ENCODE measurements at regions not wholly inside any gene's neighbourhood (a gene's known extent, or its start where the extent isn't known, plus 50 kb on each side); places are given as distances from the start of the nearest gene placed in this dataset.

DNA sequence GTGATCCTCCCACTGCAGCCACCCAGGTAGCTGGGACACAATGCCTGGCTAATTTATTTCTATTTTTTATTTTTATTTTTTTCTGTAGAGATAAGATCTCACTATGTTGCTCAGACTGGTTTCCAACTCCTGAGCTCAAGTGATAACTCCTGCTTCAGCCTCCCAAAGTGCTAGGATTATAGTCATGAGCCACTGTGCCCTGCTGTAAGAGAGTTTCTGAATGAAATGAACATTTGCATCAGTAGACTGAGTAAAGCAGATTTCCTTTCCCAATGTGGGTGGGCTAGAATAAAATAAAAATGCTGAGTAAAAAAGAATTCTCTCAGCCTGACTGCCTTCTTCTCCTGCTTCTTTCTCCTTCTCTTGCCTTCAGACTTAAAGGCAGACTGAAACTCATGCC is 555.4 kb upstream of the PITX2 start:
- ATAC-seq (no peak), DNase-seq (ENCODE audit: extremely low read depth in 1 of 4, low spot score in 3 of 4) (no peak), FAIRE-seq (no peak)
- H3K9me1 ChIP-seq (ENCODE audit: control insufficient read depth, insufficient read depth, low read length) = no peaks in the 10 kb centered on the region
- H3K79me2 ChIP-seq (ENCODE audit: control insufficient read depth, insufficient read depth, low read length) = no peaks in the 10 kb centered on the region
- POLR2A ChIA-PET = no interaction called here
- H3K36me3 ChIP-seq (ENCODE audit: control insufficient read depth, insufficient read depth, low read length) = no peaks in the 10 kb centered on the region
- in situ Hi-C loops (cut with MboI) = no loop called here
- H2AFZ ChIP-seq (ENCODE audit: low read depth, low read length) = no peak overlapping the region
- no peak overlapping the region for H3K27ac ChIP-seq (ENCODE audit: extremely low read depth, low read depth, low read length)
- H3K4me3 ChIP-seq = no peak overlapping the region
- H3K9me3 ChIP-seq (replicated peaks; ENCODE audit: control insufficient read depth, insufficient read depth, low read depth, low read length) = no peaks in the 10 kb centered on the region
- CTCF ChIA-PET (ENCODE audit: low intra/inter-chr PET ratio) = no interaction called here
- TF ChIP-seq SIRT6 (IDR thresholded peaks at IDR 0.05; ENCODE audit: low read depth, low read length) = no peak
- no peak for TF ChIP-seq ZNF3 (CRISPR knock-in tag; IDR thresholded peaks at IDR 0.05)
- TF ChIP-seq TAF9B (IDR thresholded peaks at IDR 0.05; ENCODE audit: partially characterized antibody) = no peak
- TF ChIP-seq ZNF224 (CRISPR knock-in tag; IDR thresholded peaks at IDR 0.05) = no peak
- no peak for TF ChIP-seq PRMT5 (CRISPR knock-in tag; IDR thresholded peaks at IDR 0.05)
- TF ChIP-seq, protein P1, sequence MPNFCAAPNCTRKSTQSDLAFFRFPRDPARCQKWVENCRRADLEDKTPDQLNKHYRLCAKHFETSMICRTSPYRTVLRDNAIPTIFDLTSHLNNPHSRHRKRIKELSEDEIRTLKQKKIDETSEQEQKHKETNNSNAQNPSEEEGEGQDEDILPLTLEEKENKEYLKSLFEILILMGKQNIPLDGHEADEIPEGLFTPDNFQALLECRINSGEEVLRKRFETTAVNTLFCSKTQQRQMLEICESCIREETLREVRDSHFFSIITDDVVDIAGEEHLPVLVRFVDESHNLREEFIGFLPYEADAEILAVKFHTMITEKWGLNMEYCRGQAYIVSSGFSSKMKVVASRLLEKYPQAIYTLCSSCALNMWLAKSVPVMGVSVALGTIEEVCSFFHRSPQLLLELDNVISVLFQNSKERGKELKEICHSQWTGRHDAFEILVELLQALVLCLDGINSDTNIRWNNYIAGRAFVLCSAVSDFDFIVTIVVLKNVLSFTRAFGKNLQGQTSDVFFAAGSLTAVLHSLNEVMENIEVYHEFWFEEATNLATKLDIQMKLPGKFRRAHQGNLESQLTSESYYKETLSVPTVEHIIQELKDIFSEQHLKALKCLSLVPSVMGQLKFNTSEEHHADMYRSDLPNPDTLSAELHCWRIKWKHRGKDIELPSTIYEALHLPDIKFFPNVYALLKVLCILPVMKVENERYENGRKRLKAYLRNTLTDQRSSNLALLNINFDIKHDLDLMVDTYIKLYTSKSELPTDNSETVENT (CRISPR knock-in tag; IDR thresholded peaks at IDR 0.05) = no peak
- TF ChIP-seq, protein P2, sequence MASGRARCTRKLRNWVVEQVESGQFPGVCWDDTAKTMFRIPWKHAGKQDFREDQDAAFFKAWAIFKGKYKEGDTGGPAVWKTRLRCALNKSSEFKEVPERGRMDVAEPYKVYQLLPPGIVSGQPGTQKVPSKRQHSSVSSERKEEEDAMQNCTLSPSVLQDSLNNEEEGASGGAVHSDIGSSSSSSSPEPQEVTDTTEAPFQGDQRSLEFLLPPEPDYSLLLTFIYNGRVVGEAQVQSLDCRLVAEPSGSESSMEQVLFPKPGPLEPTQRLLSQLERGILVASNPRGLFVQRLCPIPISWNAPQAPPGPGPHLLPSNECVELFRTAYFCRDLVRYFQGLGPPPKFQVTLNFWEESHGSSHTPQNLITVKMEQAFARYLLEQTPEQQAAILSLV (tag; IDR thresholded peaks at IDR 0.05) = no peak
- no peak for TF ChIP-seq ZNF197 (CRISPR knock-in tag; IDR thresholded peaks at IDR 0.05; ENCODE audit: low read depth)
- no peak for TF ChIP-seq PHF21A (IDR thresholded peaks at IDR 0.05; ENCODE audit: borderline replicate concordance, low read depth)
- TF ChIP-seq ZNF444 (CRISPR knock-in tag; IDR thresholded peaks at IDR 0.05) = no peak
- no peak for TF ChIP-seq ZFP30 (CRISPR knock-in tag; IDR thresholded peaks at IDR 0.05; ENCODE audit: borderline replicate concordance)
- TF ChIP-seq MEIS2 (IDR thresholded peaks at IDR 0.05; ENCODE audit: partially characterized antibody) = no peak
- no peak for TF ChIP-seq TCF3 (CRISPR knock-in tag; IDR thresholded peaks at IDR 0.05)
- TF ChIP-seq ZC3H11A (IDR thresholded peaks at IDR 0.05; ENCODE audit: low read depth, low read length) = no peak
- no peak for TF ChIP-seq ZNF133 (CRISPR knock-in tag; IDR thresholded peaks at IDR 0.05)
- no peak for TF ChIP-seq ATF1 (CRISPR knock-in tag; IDR thresholded peaks at IDR 0.05)
- TF ChIP-seq ATF1 (tag; IDR thresholded peaks at IDR 0.05) = no peak
- intact Hi-C loops (cut with micrococcal nuclease) = no loop called here
- no peaks in the 10 kb centered on the region for H3K27me3 ChIP-seq (ENCODE audit: control insufficient read depth in 2 of 2, insufficient read depth in 2 of 2, low read length in 2 of 2)
- no TSS peak for BruUV-seq (replicated peaks)
- H3K4me2 ChIP-seq (ENCODE audit: insufficient read depth, low read length) = no peak overlapping the region
- no peaks in the 10 kb centered on the region for H4K20me1 ChIP-seq (replicated peaks; ENCODE audit: control insufficient read depth, insufficient read depth, low read length)
- no peaks in the 10 kb centered on the region for H3K4me1 ChIP-seq (replicated peaks in 1 of 2; ENCODE audit: control insufficient read depth in 2 of 2, insufficient read depth in 2 of 2, low read length in 2 of 2)
- H3K9ac ChIP-seq (ENCODE audit: insufficient read depth in 1 of 2, low read depth in 2 of 2, low read length in 2 of 2) = no peak overlapping the region
